HCT116 (cell line): ENCODE measurements at regions not wholly inside any gene's neighbourhood (a gene's known extent, or its start where the extent isn't known, plus 50 kb on each side); places are given as distances from the start of the nearest gene placed in this dataset.

Source experiments
- ATF3 ChIP-seq: IDR thresholded peaks from 2 replicates; pipeline ENCODE4 v1.6.1; 2012
- CTCF ChIP-seq, 3 experiments: fragments of 200-600 bp in 1 of 3; sonication (generic) in 1 of 3; IDR thresholded peaks in 2 of 3; conservative IDR thresholded peaks in 1 of 3; 2 replicates each; pipeline ENCODE4 v1.5.1; 2012 to 2017; ENCODE audit warnings: low read depth in 2 of 3, low read length in 2 of 3, antibody characterized with exemption in 1 of 3, borderline replicate concordance in 1 of 3, control low read depth in 1 of 3, mild to moderate bottlenecking in 1 of 3, mixed read lengths in 1 of 3, mixed run types in 1 of 3, moderate library complexity in 1 of 3; ENCODE audit not compliant: insufficient read depth in 1 of 3
- ELF1 ChIP-seq: IDR thresholded peaks from 2 replicates; pipeline ENCODE4 v1.6.1; 2012; ENCODE audit warnings: low read depth, borderline replicate concordance
- EZH2 ChIP-seq: fragments of 200-600 bp; sonication (generic); IDR thresholded peaks from 2 replicates; pipeline ENCODE4 v1.6.1; 2017; ENCODE audit warnings: antibody characterized with exemption, mixed run types
- EZH2phosphoT487 ChIP-seq: fragments of 200-600 bp; IDR thresholded peaks from 2 replicates; pipeline ENCODE4 v1.6.1; 2018; ENCODE audit warnings: antibody characterized with exemption, borderline replicate concordance
- POLR2A ChIP-seq: IDR thresholded peaks from 2 replicates; pipeline ENCODE4 v1.7.0; 2011; ENCODE audit warnings: borderline replicate concordance; ENCODE audit not compliant: insufficient read depth, insufficient read length; ENCODE audit errors: extremely low read depth
- POLR2AphosphoS5 ChIP-seq: IDR thresholded peaks from 2 replicates; pipeline ENCODE4 v1.6.1; 2011; ENCODE audit warnings: mild to moderate bottlenecking, low read depth, low read length, moderate library complexity
- RAD21 ChIP-seq: IDR thresholded peaks from 2 replicates; pipeline ENCODE4 v1.6.1; 2012; ENCODE audit warnings: low read depth, mild to moderate bottlenecking
- ZNF274 ChIP-seq: fragments of 200-500 bp; sonication (Bioruptor generic); IDR thresholded peaks from 2 replicates; pipeline ENCODE4 v1.6.1; 2014; ENCODE audit warnings: mild to moderate bottlenecking, low read depth, low read length, inconsistent platforms
- TF ChIP-seq, protein P1 (sequence below): IDR thresholded peaks from 2 replicates; pipeline ENCODE4 v1.6.1; 2011; ENCODE audit warnings: mild to moderate bottlenecking, low read length, moderate library complexity; ENCODE audit not compliant: insufficient replicate concordance; ENCODE audit errors: extremely low read depth
- TF ChIP-seq, protein P2 (sequence below): IDR thresholded peaks from 2 replicates; pipeline ENCODE4 v1.6.1; 2012; ENCODE audit warnings: low read depth

DNA sequence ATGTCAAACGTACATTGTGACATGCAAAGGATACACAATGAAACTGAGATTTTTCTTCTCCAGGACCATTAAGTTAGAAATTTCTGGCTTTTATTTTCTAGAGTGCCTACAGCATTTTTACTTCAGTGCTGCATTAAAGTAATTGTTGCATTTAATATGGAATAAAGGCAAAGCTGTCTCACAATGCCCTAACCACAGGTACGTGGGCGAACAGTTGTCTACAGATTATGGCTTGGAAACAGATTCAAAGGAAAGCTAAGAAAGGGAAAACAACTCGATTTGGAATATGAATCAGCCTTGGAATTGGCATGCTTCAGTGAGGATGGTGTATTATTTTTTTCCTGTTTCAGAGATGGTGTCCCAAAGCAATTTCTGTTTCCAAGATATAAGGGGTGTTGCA is 79.1 kb upstream of the TUSC7 start:
- TF ChIP-seq POLR2AphosphoS5 (no peak), CTCF (IDR thresholded peaks at IDR 0.05 in 2 of 3, conservative IDR thresholded peaks at IDR 0.05 in 1 of 3; ENCODE audit: borderline replicate concordance in 1 of 3, insufficient read depth in 1 of 3, low read depth in 2 of 3, low read length in 2 of 3) (no peak), ZNF274 (no peak), RAD21 (no peak), ATF3 (no peak), EZH2phosphoT487 (no peak), POLR2A (no peak), ELF1 (no peak), EZH2 (no peak)
- TF ChIP-seq, protein P1, sequence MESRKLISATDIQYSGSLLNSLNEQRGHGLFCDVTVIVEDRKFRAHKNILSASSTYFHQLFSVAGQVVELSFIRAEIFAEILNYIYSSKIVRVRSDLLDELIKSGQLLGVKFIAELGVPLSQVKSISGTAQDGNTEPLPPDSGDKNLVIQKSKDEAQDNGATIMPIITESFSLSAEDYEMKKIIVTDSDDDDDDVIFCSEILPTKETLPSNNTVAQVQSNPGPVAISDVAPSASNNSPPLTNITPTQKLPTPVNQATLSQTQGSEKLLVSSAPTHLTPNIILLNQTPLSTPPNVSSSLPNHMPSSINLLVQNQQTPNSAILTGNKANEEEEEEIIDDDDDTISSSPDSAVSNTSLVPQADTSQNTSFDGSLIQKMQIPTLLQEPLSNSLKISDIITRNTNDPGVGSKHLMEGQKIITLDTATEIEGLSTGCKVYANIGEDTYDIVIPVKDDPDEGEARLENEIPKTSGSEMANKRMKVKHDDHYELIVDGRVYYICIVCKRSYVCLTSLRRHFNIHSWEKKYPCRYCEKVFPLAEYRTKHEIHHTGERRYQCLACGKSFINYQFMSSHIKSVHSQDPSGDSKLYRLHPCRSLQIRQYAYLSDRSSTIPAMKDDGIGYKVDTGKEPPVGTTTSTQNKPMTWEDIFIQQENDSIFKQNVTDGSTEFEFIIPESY = no peak
- TF ChIP-seq, protein P2, sequence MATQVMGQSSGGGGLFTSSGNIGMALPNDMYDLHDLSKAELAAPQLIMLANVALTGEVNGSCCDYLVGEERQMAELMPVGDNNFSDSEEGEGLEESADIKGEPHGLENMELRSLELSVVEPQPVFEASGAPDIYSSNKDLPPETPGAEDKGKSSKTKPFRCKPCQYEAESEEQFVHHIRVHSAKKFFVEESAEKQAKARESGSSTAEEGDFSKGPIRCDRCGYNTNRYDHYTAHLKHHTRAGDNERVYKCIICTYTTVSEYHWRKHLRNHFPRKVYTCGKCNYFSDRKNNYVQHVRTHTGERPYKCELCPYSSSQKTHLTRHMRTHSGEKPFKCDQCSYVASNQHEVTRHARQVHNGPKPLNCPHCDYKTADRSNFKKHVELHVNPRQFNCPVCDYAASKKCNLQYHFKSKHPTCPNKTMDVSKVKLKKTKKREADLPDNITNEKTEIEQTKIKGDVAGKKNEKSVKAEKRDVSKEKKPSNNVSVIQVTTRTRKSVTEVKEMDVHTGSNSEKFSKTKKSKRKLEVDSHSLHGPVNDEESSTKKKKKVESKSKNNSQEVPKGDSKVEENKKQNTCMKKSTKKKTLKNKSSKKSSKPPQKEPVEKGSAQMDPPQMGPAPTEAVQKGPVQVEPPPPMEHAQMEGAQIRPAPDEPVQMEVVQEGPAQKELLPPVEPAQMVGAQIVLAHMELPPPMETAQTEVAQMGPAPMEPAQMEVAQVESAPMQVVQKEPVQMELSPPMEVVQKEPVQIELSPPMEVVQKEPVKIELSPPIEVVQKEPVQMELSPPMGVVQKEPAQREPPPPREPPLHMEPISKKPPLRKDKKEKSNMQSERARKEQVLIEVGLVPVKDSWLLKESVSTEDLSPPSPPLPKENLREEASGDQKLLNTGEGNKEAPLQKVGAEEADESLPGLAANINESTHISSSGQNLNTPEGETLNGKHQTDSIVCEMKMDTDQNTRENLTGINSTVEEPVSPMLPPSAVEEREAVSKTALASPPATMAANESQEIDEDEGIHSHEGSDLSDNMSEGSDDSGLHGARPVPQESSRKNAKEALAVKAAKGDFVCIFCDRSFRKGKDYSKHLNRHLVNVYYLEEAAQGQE = no peak
